ENCODE measurements at regions not wholly inside any gene's neighbourhood (a gene's known extent, or its start where the extent isn't known, plus 50 kb on each side); places are given as distances from the start of the nearest gene placed in this dataset.
"Not testable (repeated sequence)": the region's sequence is repeated elsewhere in the genome, so short reads cannot be mapped to it uniquely, and the experiment has no call there.

- no peak for DNase-seq (ENCODE audit: low read depth in 2 of 3, low spot score in 2 of 3)
Observed at GRCh38 chr18:1039421-1039820, 134.8 kb downstream of the ADCYAP1 start.

- DNase-seq (ENCODE audit: low read depth in 2 of 3, low spot score in 2 of 3) = not testable (repeated sequence)
Observed at GRCh38 chr18:1043039-1043438, 138.4 kb downstream of the ADCYAP1 start.

GRCh38 chr18:1045658-1046057 is 141.0 kb downstream of the ADCYAP1 start:
- no peak for DNase-seq (ENCODE audit: low read depth in 2 of 3, low spot score in 2 of 3)

- DNase-seq (ENCODE audit: low read depth in 2 of 3, low spot score in 2 of 3) = no peak
Observed at GRCh38 chr18:1047406-1047805, 142.7 kb downstream of the ADCYAP1 start.

- DNase-seq (ENCODE audit: low read depth in 2 of 3, low spot score in 2 of 3) = no peak
Observed at GRCh38 chr18:1048032-1048431, 143.4 kb downstream of the ADCYAP1 start.

- no peak for DNase-seq (ENCODE audit: low read depth in 2 of 3, low spot score in 2 of 3)
Observed at GRCh38 chr18:1049173-1049572, 144.5 kb downstream of the ADCYAP1 start.

GRCh38 chr18:1050012-1050657 is 145.5 kb downstream of the ADCYAP1 start:
- DNase-seq (ENCODE audit: low read depth in 2 of 3, low spot score in 2 of 3) = no peak

- DNase-seq (ENCODE audit: low read depth in 2 of 3, low spot score in 2 of 3) = no peak
Observed at GRCh38 chr18:1052301-1052700, 147.6 kb downstream of the ADCYAP1 start.

- no peak for DNase-seq (ENCODE audit: low read depth in 2 of 3, low spot score in 2 of 3)
Observed at GRCh38 chr18:1053331-1054315, 149.0 kb downstream of the ADCYAP1 start.

GRCh38 chr18:1056404-1056803 is 151.7 kb downstream of the ADCYAP1 start:
- no peak for DNase-seq (ENCODE audit: low read depth in 2 of 3, low spot score in 2 of 3)

GRCh38 chr18:1057367-1057766 is 152.7 kb downstream of the ADCYAP1 start:
- DNase-seq (ENCODE audit: low read depth in 2 of 3, low spot score in 2 of 3) = no peak

GRCh38 chr18:1062588-1062987 is 157.9 kb downstream of the ADCYAP1 start:
- DNase-seq (ENCODE audit: low read depth in 2 of 3, low spot score in 2 of 3) = no peak

- no peak for DNase-seq (ENCODE audit: low read depth in 2 of 3, low spot score in 2 of 3)
Observed at GRCh38 chr18:1075322-1075721, 170.7 kb downstream of the ADCYAP1 start.

- no peak for DNase-seq (ENCODE audit: low read depth in 2 of 3, low spot score in 2 of 3)
Observed at GRCh38 chr18:1075876-1076275, 171.2 kb downstream of the ADCYAP1 start.

- DNase-seq (ENCODE audit: low read depth in 2 of 3, low spot score in 2 of 3) = no peak
Observed at GRCh38 chr18:1078301-1078700, 173.6 kb downstream of the ADCYAP1 start.

GRCh38 chr18:1083675-1084074 is 179.0 kb downstream of the ADCYAP1 start:
- not testable (repeated sequence) for DNase-seq (ENCODE audit: low read depth in 2 of 3, low spot score in 2 of 3)

GRCh38 chr18:1090758-1091157 is 186.1 kb downstream of the ADCYAP1 start:
- no peak for DNase-seq (ENCODE audit: low read depth in 2 of 3, low spot score in 2 of 3)

- no peak for DNase-seq (ENCODE audit: low read depth in 2 of 3, low spot score in 2 of 3)
Observed at GRCh38 chr18:1092228-1092627, 187.6 kb downstream of the ADCYAP1 start.

GRCh38 chr18:1094409-1094808 is 189.7 kb downstream of the ADCYAP1 start:
- DNase-seq (ENCODE audit: low read depth in 2 of 3, low spot score in 2 of 3) = no peak

- not testable (repeated sequence) for DNase-seq (ENCODE audit: low read depth in 2 of 3, low spot score in 2 of 3)
Observed at GRCh38 chr18:1097991-1098735, 193.5 kb downstream of the ADCYAP1 start.

GRCh38 chr18:1102848-1103247 is 198.2 kb downstream of the ADCYAP1 start:
- DNase-seq (ENCODE audit: low read depth in 2 of 3, low spot score in 2 of 3) = no peak

- no peak for DNase-seq (ENCODE audit: low read depth in 2 of 3, low spot score in 2 of 3)
Observed at GRCh38 chr18:1103537-1103936, 198.9 kb downstream of the ADCYAP1 start.

All from activated CD8-positive, alpha-beta memory T cell treated with anti-CD3 and anti-CD28 coated beads for 48 hours (primary cell).